ENCODE measurements at regions not wholly inside any gene's neighbourhood (a gene's known extent, or its start where the extent isn't known, plus 50 kb on each side); places are given as distances from the start of the nearest gene placed in this dataset.

GRCh38 chr9:759983-760736, 81.3 kb upstream of the DMRT1 start:
- Histone ChIP-seq H3K9ac (replicated peaks in 1 of 4; ENCODE audit: extremely low read depth in 1 of 4, low read depth in 3 of 4, low read length in 3 of 4) (no peak overlapping the region), H4K5ac (ENCODE audit: insufficient read length, low read depth, low read length) (no peak overlapping the region), H3K23ac (ENCODE audit: insufficient read length) (no peak overlapping the region), H3K4me3 (ENCODE audit: extremely low read depth in 1 of 4, insufficient read depth in 2 of 4, low read depth in 3 of 4, low read length in 4 of 4) (no peak overlapping the region), H3K4me1 (replicated peaks in 1 of 4; ENCODE audit: control insufficient read depth in 3 of 4, insufficient read depth in 4 of 4, low read length in 3 of 4) (no peaks in the 10 kb centered on the region), H2AK5ac (ENCODE audit: low read depth, low read length) (no peak overlapping the region), H3K79me1 (ENCODE audit: low read depth, low read length) (no peaks in the 10 kb centered on the region), H3K27ac (ENCODE audit: low read depth, low read length) (no peak overlapping the region), H3K56ac (replicated peaks; ENCODE audit: insufficient read length, low read depth, low read length) (no peak overlapping the region), H3K36me3 (ENCODE audit: control insufficient read depth in 2 of 4, insufficient read depth in 4 of 4, low read length in 3 of 4) (no peaks in the 10 kb centered on the region), H2BK120ac (replicated peaks; ENCODE audit: low read depth, low read length) (no peak overlapping the region), H3K4ac (replicated peaks; ENCODE audit: insufficient read length, low read depth, low read length) (no peak overlapping the region), H4K20me1 (replicated peaks in 1 of 2; ENCODE audit: control insufficient read depth in 1 of 2, insufficient read depth in 2 of 2, low read length in 2 of 2) (no peaks in the 10 kb centered on the region), H3K79me2 (ENCODE audit: control insufficient read depth in 1 of 2, insufficient read depth in 2 of 2, low read length in 2 of 2) (no peaks in the 10 kb centered on the region), H3K14ac (ENCODE audit: insufficient read length) (no peak overlapping the region), H3K4me2 (ENCODE audit: insufficient read depth in 1 of 2, low read depth in 2 of 2, low read length in 2 of 2) (no peak overlapping the region), H4K91ac (replicated peaks; ENCODE audit: insufficient read length, low read length) (no peak overlapping the region), H3K27me3 (replicated peaks in 1 of 4; ENCODE audit: control insufficient read depth in 3 of 4, extremely low read depth in 1 of 4, insufficient read depth in 3 of 4, low read length in 3 of 4) (no peaks in the 10 kb centered on the region), H3K9me3 (ENCODE audit: insufficient read depth in 2 of 2, low read depth in 1 of 2, low read length in 1 of 2) (no peaks in the 10 kb centered on the region), H3K18ac (ENCODE audit: extremely low read depth, low read length) (no peak overlapping the region), H2BK20ac (ENCODE audit: low read length) (no peak overlapping the region), H2BK15ac (ENCODE audit: low read length) (no peak overlapping the region), H2BK5ac (ENCODE audit: low read depth, low read length) (no peak overlapping the region), H2BK12ac (ENCODE audit: low read depth, low read length) (no peak overlapping the region), H2AFZ (ENCODE audit: low read length) (no peak overlapping the region), H4K8ac (ENCODE audit: extremely low read depth, insufficient read depth, low read length) (no peak overlapping the region), H3K23me2 (ENCODE audit: low read depth, low read length) (no peaks in the 10 kb centered on the region)
- FAIRE-seq (no peak), DNase-seq (ENCODE audit: low read depth in 1 of 2, low spot score in 2 of 2) (peak in 1 of 2 experiments; percentile 28)
- WGBS, 2 experiments (ENCODE audit: extremely low coverage in 1 of 2, insufficient coverage in 1 of 2, insufficient read length in 1 of 2, insufficient replicate concordance in 2 of 2, low coverage in 1 of 2, low lambda C conversion rate in 2 of 2, missing lambda C conversion rate in 1 of 2) = 94% methylated on average over 10 of the region's 10 CpGs; no CpG with 5 or more reads in 1 of the 2 experiments
- ChIA-PET POLR2A (ENCODE audit: partially characterized antibody) (no interaction called here), CTCF (ENCODE audit: partially characterized antibody) (interaction anchor here (0.6 to 15.3 kb wide), 9 partner anchors 10 to 414 kb away, joined by 3 to 195 read pairs (median 3); no protein-coding TSS in a partner anchor)
- TF ChIP-seq BCL11A (IDR thresholded peaks at IDR 0.05; ENCODE audit: low read depth in 2 of 2, low read length in 2 of 2) (no peak), KDM4A (IDR thresholded peaks at IDR 0.05; ENCODE audit: low read depth, low read length, severe bottlenecking) (no peak), JUN (IDR thresholded peaks at IDR 0.05; ENCODE audit: low read depth, low read length) (no peak), E2F6 (IDR thresholded peaks at IDR 0.05) (no peak), TCF12 (IDR thresholded peaks at IDR 0.05; ENCODE audit: low read depth, low read length) (no peak), EZH2 (IDR thresholded peaks at IDR 0.05; ENCODE audit: low read depth, low read length, severe bottlenecking) (no peak)

Measured in H1 (cell line).